ENCODE measurements at regions not wholly inside any gene's neighbourhood (a gene's known extent, or its start where the extent isn't known, plus 50 kb on each side); places are given as distances from the start of the nearest gene placed in this dataset.

DNA sequence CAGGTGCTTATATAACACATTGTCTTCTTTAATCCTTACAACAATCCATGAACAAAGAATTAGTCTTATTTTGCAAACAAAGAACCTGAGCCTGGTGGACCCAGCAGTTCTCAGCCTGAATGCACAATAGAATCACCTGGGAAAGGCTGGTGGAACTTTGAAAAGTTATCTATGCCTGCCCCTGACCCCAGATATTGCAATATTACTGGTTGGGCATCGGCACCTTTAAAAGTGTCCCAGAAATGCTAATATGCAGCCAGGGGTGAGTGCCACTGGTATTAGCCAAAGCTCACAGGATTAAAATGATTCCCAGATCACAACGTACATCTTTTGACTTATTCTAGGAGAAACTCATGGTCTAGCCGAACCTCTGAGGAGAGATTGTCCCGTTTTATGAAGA lies 268.8 kb downstream of the KLF5 start:
- Histone ChIP-seq H3K27ac (ENCODE audit: low read depth, low read length, poor library complexity, severe bottlenecking) (no peak overlapping the region), H3K4me2 (ENCODE audit: low read length) (no peak overlapping the region), H2AFZ (ENCODE audit: low read length) (no peak overlapping the region), H3K4me3 (ENCODE audit: low read depth, low read length, poor library complexity, severe bottlenecking) (no peak overlapping the region), H3K4me1 (ENCODE audit: insufficient read depth, low read length, poor library complexity, severe bottlenecking) (no peaks in the 10 kb centered on the region), H3K9me3 (ENCODE audit: low read length) (no peaks in the 10 kb centered on the region), H4K20me1 (ENCODE audit: insufficient read depth, low read length) (no peaks in the 10 kb centered on the region), H3K9me2 (ENCODE audit: insufficient read depth, low read length) (no peaks in the 10 kb centered on the region), H3K79me2 (ENCODE audit: insufficient read depth, low read depth, low read length) (no peaks in the 10 kb centered on the region), H3K36me3 (ENCODE audit: insufficient read depth, low read length) (no peaks in the 10 kb centered on the region)
- ChIA-PET CTCF (ENCODE audit: unreplicated experiment) (no interaction called here), POLR2A (no interaction called here)
- DNase-seq (ENCODE audit: low spot score), result no peak
- intact Hi-C loops (cut with micrococcal nuclease; ENCODE audit: unreplicated experiment), result no loop called here
- TF ChIP-seq, protein P1, sequence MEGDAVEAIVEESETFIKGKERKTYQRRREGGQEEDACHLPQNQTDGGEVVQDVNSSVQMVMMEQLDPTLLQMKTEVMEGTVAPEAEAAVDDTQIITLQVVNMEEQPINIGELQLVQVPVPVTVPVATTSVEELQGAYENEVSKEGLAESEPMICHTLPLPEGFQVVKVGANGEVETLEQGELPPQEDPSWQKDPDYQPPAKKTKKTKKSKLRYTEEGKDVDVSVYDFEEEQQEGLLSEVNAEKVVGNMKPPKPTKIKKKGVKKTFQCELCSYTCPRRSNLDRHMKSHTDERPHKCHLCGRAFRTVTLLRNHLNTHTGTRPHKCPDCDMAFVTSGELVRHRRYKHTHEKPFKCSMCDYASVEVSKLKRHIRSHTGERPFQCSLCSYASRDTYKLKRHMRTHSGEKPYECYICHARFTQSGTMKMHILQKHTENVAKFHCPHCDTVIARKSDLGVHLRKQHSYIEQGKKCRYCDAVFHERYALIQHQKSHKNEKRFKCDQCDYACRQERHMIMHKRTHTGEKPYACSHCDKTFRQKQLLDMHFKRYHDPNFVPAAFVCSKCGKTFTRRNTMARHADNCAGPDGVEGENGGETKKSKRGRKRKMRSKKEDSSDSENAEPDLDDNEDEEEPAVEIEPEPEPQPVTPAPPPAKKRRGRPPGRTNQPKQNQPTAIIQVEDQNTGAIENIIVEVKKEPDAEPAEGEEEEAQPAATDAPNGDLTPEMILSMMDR (conservative IDR thresholded peaks at IDR 0.05; ENCODE audit: low read length), result no peak
- no peak for TF ChIP-seq EZH2phosphoT487 (IDR thresholded peaks at IDR 0.05; ENCODE audit: borderline replicate concordance, low read depth, low read length)
- BruUV-seq (replicated peaks), result no TSS peak

- no peak for TF ChIP-seq EZH2phosphoT487 (IDR thresholded peaks at IDR 0.05; ENCODE audit: borderline replicate concordance, low read depth, low read length)
- Histone ChIP-seq H3K27ac (ENCODE audit: low read depth, low read length, poor library complexity, severe bottlenecking) (no peak overlapping the region), H3K4me2 (ENCODE audit: low read length) (no peak overlapping the region), H3K4me3 (ENCODE audit: low read depth, low read length, poor library complexity, severe bottlenecking) (no peak overlapping the region), H3K9me2 (ENCODE audit: insufficient read depth, low read length) (no peaks in the 10 kb centered on the region), H3K79me2 (ENCODE audit: insufficient read depth, low read depth, low read length) (no peaks in the 10 kb centered on the region), H2AFZ (ENCODE audit: low read length) (no peak overlapping the region), H3K4me1 (ENCODE audit: insufficient read depth, low read length, poor library complexity, severe bottlenecking) (no peaks in the 10 kb centered on the region), H4K20me1 (ENCODE audit: insufficient read depth, low read length) (no peaks in the 10 kb centered on the region), H3K36me3 (ENCODE audit: insufficient read depth, low read length) (no peaks in the 10 kb centered on the region), H3K9me3 (ENCODE audit: low read length) (no peaks in the 10 kb centered on the region)
- no peak for DNase-seq (ENCODE audit: low spot score)
- no TSS peak for BruUV-seq (replicated peaks)
- intact Hi-C loops (cut with micrococcal nuclease; ENCODE audit: unreplicated experiment), result no loop called here
- POLR2A ChIA-PET, result interaction anchor here (1.2 to 1.3 kb wide), 2 partner anchors 9 to 97 kb away, joined by 3 to 5 read pairs; no protein-coding TSS in a partner anchor
- CTCF ChIA-PET (ENCODE audit: unreplicated experiment), result no interaction called here
Measured at GRCh38 chr13:73325723-73326558, 267.1 kb downstream of the KLF5 start.

- H3K4me3 ChIP-seq (ENCODE audit: low read depth, low read length, poor library complexity, severe bottlenecking), result no peak overlapping the region
- no peaks in the 10 kb centered on the region for H3K9me3 ChIP-seq (ENCODE audit: low read length)
- no peak for DNase-seq (ENCODE audit: low spot score)
- H3K27ac ChIP-seq (ENCODE audit: low read depth, low read length, poor library complexity, severe bottlenecking), result no peak overlapping the region
- H3K9me2 ChIP-seq (ENCODE audit: insufficient read depth, low read length), result no peaks in the 10 kb centered on the region
- CTCF ChIA-PET (ENCODE audit: unreplicated experiment), result no interaction called here
- TF ChIP-seq EZH2phosphoT487 (IDR thresholded peaks at IDR 0.05; ENCODE audit: borderline replicate concordance, low read depth, low read length), result no peak
- TF ChIP-seq, protein P1 (conservative IDR thresholded peaks at IDR 0.05; ENCODE audit: low read length), result no peak
- H3K79me2 ChIP-seq (ENCODE audit: insufficient read depth, low read depth, low read length), result no peaks in the 10 kb centered on the region
- POLR2A ChIA-PET, result interaction anchor here (1.3 kb wide), 1 partner anchor 8 kb away, joined by 5 read pairs; no protein-coding TSS in a partner anchor
- H4K20me1 ChIP-seq (ENCODE audit: insufficient read depth, low read length), result no peaks in the 10 kb centered on the region
- H3K4me1 ChIP-seq (ENCODE audit: insufficient read depth, low read length, poor library complexity, severe bottlenecking), result no peaks in the 10 kb centered on the region
- no peak overlapping the region for H3K4me2 ChIP-seq (ENCODE audit: low read length)
- intact Hi-C loops (cut with micrococcal nuclease; ENCODE audit: unreplicated experiment), result no loop called here
- no peak overlapping the region for H2AFZ ChIP-seq (ENCODE audit: low read length)
- no peaks in the 10 kb centered on the region for H3K36me3 ChIP-seq (ENCODE audit: insufficient read depth, low read length)
- no TSS peak for BruUV-seq (replicated peaks)
Measured at GRCh38 chr13:73324842-73325722, 266.3 kb downstream of the KLF5 start.
